ENCODE measurements at regions not wholly inside any gene's neighbourhood (a gene's known extent, or its start where the extent isn't known, plus 50 kb on each side); places are given as distances from the start of the nearest gene placed in this dataset.

- Histone ChIP-seq H3K4me1 (ENCODE audit: control insufficient read depth in 2 of 3, insufficient read depth in 2 of 3, low read depth in 1 of 3, low read length in 3 of 3) (no peaks in the 10 kb centered on the region), H3K36me3 (ENCODE audit: control insufficient read depth in 2 of 3, insufficient read depth in 3 of 3, low read length in 3 of 3) (no peaks in the 10 kb centered on the region), H3K9ac (ENCODE audit: low read length in 3 of 3) (no peak overlapping the region), H3K4me3 (ENCODE audit: low read length in 3 of 3) (no peak overlapping the region), H3K9me3 (ENCODE audit: control insufficient read depth in 2 of 3, insufficient read depth in 1 of 3, low read length in 3 of 3) (no peaks in the 10 kb centered on the region), H3K27ac (ENCODE audit: low read depth in 2 of 2, low read length in 2 of 2) (no peak overlapping the region), H3K27me3 (ENCODE audit: control insufficient read depth, insufficient read depth, low read length) (no peaks in the 10 kb centered on the region)
- intact Hi-C loops (cut with DNase I), result no loop called here
- FAIRE-seq, result no peak
- no peak for TF ChIP-seq CTCF (IDR thresholded peaks at IDR 0.05; ENCODE audit: borderline replicate concordance, extremely low read depth, insufficient read depth)
- no peak for DNase-seq
Measured at GRCh38 chr1:195773931-195774330, 834.3 kb downstream of the KCNT2 start.

- Histone ChIP-seq H3K4me3 (ENCODE audit: low read length in 3 of 3) (no peak overlapping the region), H3K9me3 (ENCODE audit: control insufficient read depth in 2 of 3, insufficient read depth in 1 of 3, low read length in 3 of 3) (no peaks in the 10 kb centered on the region), H3K27ac (ENCODE audit: low read depth in 2 of 2, low read length in 2 of 2) (no peak overlapping the region), H3K27me3 (ENCODE audit: control insufficient read depth, insufficient read depth, low read length) (no peaks in the 10 kb centered on the region), H3K9ac (ENCODE audit: low read length in 3 of 3) (no peak overlapping the region), H3K36me3 (ENCODE audit: control insufficient read depth in 2 of 3, insufficient read depth in 3 of 3, low read length in 3 of 3) (no peaks in the 10 kb centered on the region), H3K4me1 (ENCODE audit: control insufficient read depth in 2 of 3, insufficient read depth in 2 of 3, low read depth in 1 of 3, low read length in 3 of 3) (no peaks in the 10 kb centered on the region)
- DNase-seq (no peak), FAIRE-seq (no peak)
- no peak for TF ChIP-seq CTCF (IDR thresholded peaks at IDR 0.05; ENCODE audit: borderline replicate concordance, extremely low read depth, insufficient read depth)
- intact Hi-C loops (cut with DNase I), result no loop called here
Measured at GRCh38 chr1:195769461-195769860, 838.8 kb downstream of the KCNT2 start.

- DNase-seq (no peak), FAIRE-seq (no peak)
- Histone ChIP-seq H3K27ac (ENCODE audit: low read depth in 2 of 2, low read length in 2 of 2) (no peak overlapping the region), H3K9ac (ENCODE audit: low read length in 3 of 3) (no peak overlapping the region), H3K4me1 (ENCODE audit: control insufficient read depth in 2 of 3, insufficient read depth in 2 of 3, low read depth in 1 of 3, low read length in 3 of 3) (no peaks in the 10 kb centered on the region), H3K4me3 (ENCODE audit: low read length in 3 of 3) (no peak overlapping the region), H3K9me3 (ENCODE audit: control insufficient read depth in 2 of 3, insufficient read depth in 1 of 3, low read length in 3 of 3) (no peaks in the 10 kb centered on the region), H3K36me3 (ENCODE audit: control insufficient read depth in 2 of 3, insufficient read depth in 3 of 3, low read length in 3 of 3) (no peaks in the 10 kb centered on the region), H3K27me3 (ENCODE audit: control insufficient read depth, insufficient read depth, low read length) (no peaks in the 10 kb centered on the region)
- TF ChIP-seq CTCF (IDR thresholded peaks at IDR 0.05; ENCODE audit: borderline replicate concordance, extremely low read depth, insufficient read depth), result no peak
- intact Hi-C loops (cut with DNase I), result no loop called here
Measured at GRCh38 chr1:195768936-195769335, 839.3 kb downstream of the KCNT2 start.

GRCh38 chr1:195768377-195768776 lies 839.9 kb downstream of the KCNT2 start:
- Histone ChIP-seq H3K36me3 (ENCODE audit: control insufficient read depth in 2 of 3, insufficient read depth in 3 of 3, low read length in 3 of 3) (no peaks in the 10 kb centered on the region), H3K4me1 (ENCODE audit: control insufficient read depth in 2 of 3, insufficient read depth in 2 of 3, low read depth in 1 of 3, low read length in 3 of 3) (no peaks in the 10 kb centered on the region), H3K9me3 (ENCODE audit: control insufficient read depth in 2 of 3, insufficient read depth in 1 of 3, low read length in 3 of 3) (no peaks in the 10 kb centered on the region), H3K27me3 (ENCODE audit: control insufficient read depth, insufficient read depth, low read length) (no peaks in the 10 kb centered on the region), H3K9ac (ENCODE audit: low read length in 3 of 3) (no peak overlapping the region), H3K27ac (ENCODE audit: low read depth in 2 of 2, low read length in 2 of 2) (no peak overlapping the region), H3K4me3 (ENCODE audit: low read length in 3 of 3) (no peak overlapping the region)
- FAIRE-seq, result no peak
- intact Hi-C loops (cut with DNase I), result no loop called here
- no peak for TF ChIP-seq CTCF (IDR thresholded peaks at IDR 0.05; ENCODE audit: borderline replicate concordance, extremely low read depth, insufficient read depth)
- DNase-seq, result no peak

Measured in kidney (tissue), 13 donors.